ENCODE measurements at regions not wholly inside any gene's neighbourhood (a gene's known extent, or its start where the extent isn't known, plus 50 kb on each side); places are given as distances from the start of the nearest gene placed in this dataset.

DNA sequence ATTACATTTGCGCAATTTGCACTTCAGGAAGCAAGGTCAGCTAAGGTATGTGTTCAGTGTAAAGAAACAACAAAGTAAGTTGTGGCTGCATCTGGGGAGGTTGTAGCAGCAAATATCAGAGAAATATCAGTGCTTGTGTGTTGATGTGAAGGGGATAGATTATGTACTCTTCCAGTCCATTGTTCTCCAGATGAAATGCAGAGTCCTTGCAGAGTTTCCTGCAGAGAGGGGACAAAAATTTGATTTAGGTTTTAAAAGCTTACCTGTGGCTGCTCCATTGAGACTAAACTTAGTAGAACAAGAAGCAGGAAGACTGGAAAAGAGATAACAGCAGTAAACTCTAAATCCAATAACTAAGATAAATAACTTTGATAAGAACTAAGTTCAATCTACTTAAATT, 952.2 kb downstream of the CDH18 start:
- H3K27me3 ChIP-seq (replicated peaks in 1 of 4; ENCODE audit: control insufficient read depth in 3 of 4, extremely low read depth in 1 of 4, insufficient read depth in 3 of 4, low read length in 3 of 4), result peaks cover 0 to 1% (median 0%) of the 10 kb centered on the region in 4 experiments; a peak in 1 of 7 replicates
- no peak overlapping the region for H4K8ac ChIP-seq (ENCODE audit: extremely low read depth, insufficient read depth, low read length)
- no peak overlapping the region for H3K18ac ChIP-seq (ENCODE audit: extremely low read depth, low read length)
- H3K4me2 ChIP-seq (ENCODE audit: insufficient read depth in 1 of 2, low read depth in 2 of 2, low read length in 2 of 2), result peak overlapping the region; percentile 51 to 53
- no peak overlapping the region for H3K9ac ChIP-seq (replicated peaks in 1 of 4; ENCODE audit: extremely low read depth in 1 of 4, low read depth in 3 of 4, low read length in 3 of 4)
- H3K79me2 ChIP-seq (ENCODE audit: control insufficient read depth in 1 of 2, insufficient read depth in 2 of 2, low read length in 2 of 2), result no peaks in the 10 kb centered on the region
- H3K14ac ChIP-seq (ENCODE audit: insufficient read length), result no peak overlapping the region
- no peak overlapping the region for H4K91ac ChIP-seq (replicated peaks; ENCODE audit: insufficient read length, low read length)
- H3K23ac ChIP-seq (ENCODE audit: insufficient read length), result no peak overlapping the region
- H3K4ac ChIP-seq (replicated peaks; ENCODE audit: insufficient read length, low read depth, low read length), result no peak overlapping the region
- H2BK15ac ChIP-seq (ENCODE audit: low read length), result no peak overlapping the region
- H2BK20ac ChIP-seq (ENCODE audit: low read length), result no peak overlapping the region
- DNase-seq (ENCODE audit: low read depth in 1 of 2, low spot score in 2 of 2), result no peak
- H3K27ac ChIP-seq (ENCODE audit: low read depth, low read length), result no peak overlapping the region
- H3K4me1 ChIP-seq (replicated peaks in 1 of 4; ENCODE audit: control insufficient read depth in 3 of 4, insufficient read depth in 4 of 4, low read length in 3 of 4), result peaks cover 0 to 5% (median under 1%) of the 10 kb centered on the region in 4 experiments; a peak in 2 of 7 replicates
- no peaks in the 10 kb centered on the region for H4K20me1 ChIP-seq (replicated peaks in 1 of 2; ENCODE audit: control insufficient read depth in 1 of 2, insufficient read depth in 2 of 2, low read length in 2 of 2)
- H2AK5ac ChIP-seq (ENCODE audit: low read depth, low read length), result no peak overlapping the region
- no peak overlapping the region for H2AFZ ChIP-seq (ENCODE audit: low read length)
- H4K5ac ChIP-seq (ENCODE audit: insufficient read length, low read depth, low read length), result peak overlapping the region; percentile 88
- H3K9me3 ChIP-seq (ENCODE audit: insufficient read depth in 2 of 2, low read depth in 1 of 2, low read length in 1 of 2), result no peaks in the 10 kb centered on the region; a peak in 1 of 4 replicates
- H3K23me2 ChIP-seq (ENCODE audit: low read depth, low read length), result no peaks in the 10 kb centered on the region
- ChIA-PET POLR2A (ENCODE audit: partially characterized antibody) (no interaction called here), CTCF (ENCODE audit: partially characterized antibody) (interaction anchor here (1.6 kb wide), 1 partner anchor 9 kb away, joined by 4 read pairs; no protein-coding TSS in a partner anchor)
- FAIRE-seq, result no peak
- 0% methylated on average over 1 of the region's 1 CpG; no CpG with 5 or more reads in 1 of the 2 experiments for WGBS, 2 experiments (ENCODE audit: extremely low coverage in 1 of 2, insufficient coverage in 1 of 2, insufficient read length in 1 of 2, insufficient replicate concordance in 2 of 2, low coverage in 1 of 2, low lambda C conversion rate in 2 of 2, missing lambda C conversion rate in 1 of 2)
- H3K56ac ChIP-seq (replicated peaks; ENCODE audit: insufficient read length, low read depth, low read length), result no peak overlapping the region
- H3K79me1 ChIP-seq (ENCODE audit: low read depth, low read length), result no peaks in the 10 kb centered on the region
- H2BK5ac ChIP-seq (ENCODE audit: low read depth, low read length), result no peak overlapping the region; the same call in 1 of the 2 replicates
- H2BK12ac ChIP-seq (ENCODE audit: low read depth, low read length), result no peak overlapping the region
- no peaks in the 10 kb centered on the region for H3K36me3 ChIP-seq (ENCODE audit: control insufficient read depth in 2 of 4, insufficient read depth in 4 of 4, low read length in 3 of 4)
- H3K4me3 ChIP-seq (ENCODE audit: extremely low read depth in 1 of 4, insufficient read depth in 2 of 4, low read depth in 3 of 4, low read length in 4 of 4), result no peak overlapping the region; a peak in 1 of 8 replicates
- no peak overlapping the region for H2BK120ac ChIP-seq (replicated peaks; ENCODE audit: low read depth, low read length)
- TF ChIP-seq SRF (IDR thresholded peaks at IDR 0.05; ENCODE audit: low read depth, low read length) (no peak), CEBPB (IDR thresholded peaks at IDR 0.05; ENCODE audit: low read depth, low read length) (no peak), RAD21 (IDR thresholded peaks at IDR 0.05 in 1 of 2, conservative IDR thresholded peaks at IDR 0.05 in 1 of 2; ENCODE audit: low read depth in 2 of 2, low read length in 2 of 2) (no peak)
- TF ChIP-seq, protein P1, sequence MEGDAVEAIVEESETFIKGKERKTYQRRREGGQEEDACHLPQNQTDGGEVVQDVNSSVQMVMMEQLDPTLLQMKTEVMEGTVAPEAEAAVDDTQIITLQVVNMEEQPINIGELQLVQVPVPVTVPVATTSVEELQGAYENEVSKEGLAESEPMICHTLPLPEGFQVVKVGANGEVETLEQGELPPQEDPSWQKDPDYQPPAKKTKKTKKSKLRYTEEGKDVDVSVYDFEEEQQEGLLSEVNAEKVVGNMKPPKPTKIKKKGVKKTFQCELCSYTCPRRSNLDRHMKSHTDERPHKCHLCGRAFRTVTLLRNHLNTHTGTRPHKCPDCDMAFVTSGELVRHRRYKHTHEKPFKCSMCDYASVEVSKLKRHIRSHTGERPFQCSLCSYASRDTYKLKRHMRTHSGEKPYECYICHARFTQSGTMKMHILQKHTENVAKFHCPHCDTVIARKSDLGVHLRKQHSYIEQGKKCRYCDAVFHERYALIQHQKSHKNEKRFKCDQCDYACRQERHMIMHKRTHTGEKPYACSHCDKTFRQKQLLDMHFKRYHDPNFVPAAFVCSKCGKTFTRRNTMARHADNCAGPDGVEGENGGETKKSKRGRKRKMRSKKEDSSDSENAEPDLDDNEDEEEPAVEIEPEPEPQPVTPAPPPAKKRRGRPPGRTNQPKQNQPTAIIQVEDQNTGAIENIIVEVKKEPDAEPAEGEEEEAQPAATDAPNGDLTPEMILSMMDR (IDR thresholded peaks at IDR 0.05; ENCODE audit: control extremely low read depth in 1 of 3, insufficient read depth in 1 of 3, low read depth in 1 of 3, low read length in 3 of 3), result no peak

All from H1 (cell line).